ENCODE measurements at regions not wholly inside any gene's neighbourhood (a gene's known extent, or its start where the extent isn't known, plus 50 kb on each side); places are given as distances from the start of the nearest gene placed in this dataset.

GRCh38 chr15:70505936-70506912 lies 257.1 kb downstream of the UACA start:
- no peak for DNase-seq

DNA sequence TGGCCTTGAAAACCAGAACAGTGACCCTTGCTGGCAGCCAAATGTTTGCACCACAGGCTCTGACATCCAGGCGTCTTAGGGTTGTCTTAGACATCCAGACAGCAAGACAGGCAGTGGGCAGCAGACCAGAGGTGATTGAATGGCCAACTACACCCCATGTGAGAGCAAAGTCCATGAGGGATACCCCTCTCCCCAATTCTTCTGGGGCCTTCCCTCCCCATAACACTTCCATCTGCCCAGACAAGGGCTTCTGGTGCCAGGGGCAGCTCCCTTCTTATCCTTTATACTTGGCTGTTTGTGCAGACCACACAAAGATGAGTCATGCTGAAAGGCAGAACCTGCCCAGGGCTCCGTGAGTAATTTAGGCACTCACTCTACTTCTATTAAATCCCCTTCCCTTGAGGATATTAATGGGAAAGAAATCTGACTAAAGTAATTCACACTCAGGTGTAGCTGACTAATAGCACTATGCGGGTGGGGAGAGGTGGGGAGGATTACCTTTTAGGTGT lies 257.9 kb downstream of the UACA start:
- DNase-seq = peak in 1 of 3 donors; percentile 51

DNA sequence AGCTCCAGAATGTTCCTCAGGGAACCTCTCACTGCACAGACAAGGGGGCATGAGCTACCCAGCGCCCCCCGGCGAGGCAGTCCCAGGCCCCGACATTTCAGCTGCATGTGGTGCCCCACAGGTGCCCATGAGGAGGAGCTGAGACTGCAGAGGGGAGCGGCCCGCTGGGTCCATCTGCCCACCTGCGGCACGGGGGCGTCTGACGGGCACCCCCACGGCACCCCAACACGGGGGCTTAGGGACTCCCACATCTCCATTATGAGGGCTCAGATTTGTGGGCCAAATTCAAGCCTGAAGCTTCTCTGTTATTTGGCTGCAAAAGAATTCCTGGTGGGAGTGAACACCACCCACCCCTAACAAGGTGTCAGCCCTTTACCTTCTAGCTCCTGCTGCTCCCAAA lies 258.4 kb downstream of the UACA start:
- DNase-seq = no peak

DNA sequence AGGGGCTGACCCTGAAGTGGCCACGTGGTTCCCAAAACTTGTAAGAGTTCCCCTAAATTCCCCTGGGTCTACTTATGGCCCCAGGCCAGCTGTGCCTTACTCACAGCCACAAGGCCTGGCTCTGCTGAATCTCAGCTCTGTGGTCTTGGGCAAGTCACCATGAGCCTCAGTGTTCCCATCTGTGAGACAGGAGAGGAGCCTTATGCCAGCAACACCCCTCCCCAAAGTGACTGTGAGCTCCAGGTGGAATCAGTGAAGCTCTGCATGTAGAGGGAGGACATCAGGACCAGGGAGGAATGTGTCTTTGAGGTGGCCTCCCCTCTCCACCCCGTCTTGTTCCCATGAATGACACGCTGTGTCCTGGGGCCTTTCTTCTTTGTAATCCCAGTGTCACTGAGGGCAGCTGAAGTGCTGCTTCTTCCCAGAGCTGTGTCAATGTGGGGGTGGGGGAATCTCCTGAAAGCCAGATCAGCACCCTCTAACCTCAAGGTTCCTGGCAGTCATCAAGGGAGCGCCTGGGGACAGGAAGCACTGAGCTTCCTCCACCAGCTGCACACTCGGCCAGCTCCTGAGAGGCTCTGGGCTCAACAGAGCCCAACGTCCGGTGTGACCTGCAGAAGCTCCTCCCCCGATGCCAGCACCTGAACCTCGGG lies 258.9 kb downstream of the UACA start:
- DNase-seq = peak in 2 of 3 donors; percentile 55 to 60

DNA sequence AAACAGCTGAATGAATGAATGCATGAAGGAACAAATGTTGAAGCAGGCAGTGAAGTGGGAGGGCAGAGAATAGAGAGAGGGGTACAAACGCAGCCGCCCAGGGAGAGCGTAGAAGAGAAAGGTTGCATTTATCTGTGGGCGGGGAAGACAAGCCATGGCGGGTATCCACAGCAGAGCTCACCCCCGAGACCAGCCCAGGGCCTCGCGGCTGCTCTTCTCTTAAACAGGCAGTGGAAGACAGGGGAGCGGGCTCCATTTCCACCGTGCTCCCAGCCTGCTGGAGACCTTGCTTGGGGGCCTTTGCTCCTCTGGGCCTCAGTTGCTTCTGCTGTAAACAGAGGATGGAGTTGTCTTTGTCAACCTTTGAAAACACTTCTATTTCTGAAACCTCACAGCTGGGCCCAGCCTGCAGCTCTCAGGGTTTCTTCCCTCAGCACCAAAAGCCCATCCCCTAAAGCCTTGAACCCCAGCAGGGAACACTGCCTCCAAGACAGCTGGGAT lies 259.5 kb downstream of the UACA start:
- no peak for DNase-seq

- DNase-seq = no peak
These were observed 260.1 kb downstream of the UACA start for GRCh38 chr15:70503073-70503745.

DNA sequence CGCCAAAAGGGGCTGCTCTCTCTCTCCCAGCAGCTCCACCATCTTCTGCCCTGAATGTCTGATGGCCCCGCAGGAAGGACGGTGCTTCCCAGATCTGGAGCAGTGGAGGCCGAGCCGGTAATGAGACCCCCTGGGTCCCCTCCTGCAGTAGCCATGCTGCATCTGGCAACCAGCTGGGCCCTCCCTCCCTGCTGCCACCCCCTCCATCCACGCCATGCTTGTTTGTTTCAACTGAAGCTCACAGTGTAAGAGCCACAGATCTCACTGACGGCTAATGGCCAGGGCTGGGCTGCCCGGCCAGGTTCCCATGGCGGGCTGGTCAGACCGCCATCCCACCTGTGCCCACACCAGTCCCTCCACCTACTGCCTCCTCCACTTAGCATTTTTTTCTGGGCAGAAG lies 260.8 kb downstream of the UACA start:
- no peak for DNase-seq

DNA sequence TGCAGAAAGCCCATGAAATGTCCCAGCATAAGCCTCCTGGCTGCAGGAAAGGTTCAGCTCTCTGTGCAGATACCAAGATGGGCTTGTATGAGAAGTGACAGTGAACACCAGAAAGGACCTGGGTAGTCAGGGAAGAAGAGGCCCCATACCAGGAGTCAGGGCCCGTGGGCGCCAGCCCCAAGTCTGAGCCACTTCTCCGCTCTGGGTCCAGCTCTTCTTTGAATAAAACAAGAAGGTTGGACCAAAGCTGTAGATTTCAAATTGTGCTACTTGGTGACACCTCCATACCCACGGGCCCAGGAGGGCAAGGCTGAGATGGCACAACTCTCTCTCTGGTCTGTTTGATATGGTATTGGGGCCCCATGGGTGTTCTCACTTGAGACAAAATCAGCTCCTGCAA lies 261.5 kb downstream of the UACA start:
- no peak for DNase-seq

DNA sequence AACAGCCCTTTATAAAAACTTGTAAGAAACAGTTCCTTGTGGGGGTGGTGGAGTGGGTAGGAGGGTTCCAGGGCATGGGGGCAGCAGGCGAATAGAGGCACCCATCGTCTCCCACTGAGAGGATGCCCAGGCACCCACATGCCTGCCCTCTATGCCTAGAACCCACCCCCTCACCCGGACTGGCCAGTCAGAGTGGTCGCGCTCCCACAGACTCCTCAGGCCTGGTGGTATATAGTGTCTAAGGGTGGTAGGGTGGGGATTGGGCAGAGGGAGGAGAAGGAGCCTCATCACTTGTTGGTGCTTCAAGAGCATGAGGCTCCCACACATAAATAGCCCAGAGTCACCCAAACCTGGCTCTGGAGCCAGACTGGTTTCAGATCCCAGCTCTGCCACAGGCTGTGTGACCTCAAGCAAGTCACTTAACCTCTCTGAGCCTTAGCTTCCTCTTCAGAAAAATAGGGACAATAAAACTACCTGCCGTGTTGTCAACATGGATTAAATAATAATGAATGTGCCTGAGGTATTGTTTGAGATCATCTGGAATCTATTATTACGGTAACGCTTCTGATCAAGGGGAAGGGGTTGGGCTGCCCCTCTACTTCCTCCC lies 262.1 kb downstream of the UACA start:
- DNase-seq = no peak

DNA sequence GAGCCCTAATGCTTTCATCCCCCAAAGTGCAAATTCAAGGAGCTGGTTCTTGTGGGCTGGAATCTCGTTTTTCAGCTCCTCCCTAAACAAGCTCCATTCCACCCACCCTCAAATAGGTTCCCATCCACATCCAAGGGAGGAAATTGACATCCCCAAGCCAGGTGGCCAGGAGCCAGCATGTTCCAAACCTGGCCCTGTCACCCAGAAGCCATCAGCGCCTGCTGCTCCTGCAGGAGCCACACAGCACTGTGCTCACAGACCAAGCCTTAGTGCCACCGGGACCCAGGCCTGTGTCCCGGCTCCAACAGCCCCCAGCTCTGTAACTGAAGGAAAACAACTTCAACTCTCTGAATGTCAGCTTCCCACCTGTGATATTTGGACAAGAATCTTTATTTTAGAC lies 263.6 kb downstream of the UACA start:
- no peak for DNase-seq

- no peak for DNase-seq
These were observed 265.2 kb downstream of the UACA start for GRCh38 chr15:70498096-70498626.

- no peak for DNase-seq
These were observed 265.7 kb downstream of the UACA start for GRCh38 chr15:70497661-70498060.

GRCh38 chr15:70495991-70496599 lies 267.3 kb downstream of the UACA start:
- DNase-seq = no peak

DNA sequence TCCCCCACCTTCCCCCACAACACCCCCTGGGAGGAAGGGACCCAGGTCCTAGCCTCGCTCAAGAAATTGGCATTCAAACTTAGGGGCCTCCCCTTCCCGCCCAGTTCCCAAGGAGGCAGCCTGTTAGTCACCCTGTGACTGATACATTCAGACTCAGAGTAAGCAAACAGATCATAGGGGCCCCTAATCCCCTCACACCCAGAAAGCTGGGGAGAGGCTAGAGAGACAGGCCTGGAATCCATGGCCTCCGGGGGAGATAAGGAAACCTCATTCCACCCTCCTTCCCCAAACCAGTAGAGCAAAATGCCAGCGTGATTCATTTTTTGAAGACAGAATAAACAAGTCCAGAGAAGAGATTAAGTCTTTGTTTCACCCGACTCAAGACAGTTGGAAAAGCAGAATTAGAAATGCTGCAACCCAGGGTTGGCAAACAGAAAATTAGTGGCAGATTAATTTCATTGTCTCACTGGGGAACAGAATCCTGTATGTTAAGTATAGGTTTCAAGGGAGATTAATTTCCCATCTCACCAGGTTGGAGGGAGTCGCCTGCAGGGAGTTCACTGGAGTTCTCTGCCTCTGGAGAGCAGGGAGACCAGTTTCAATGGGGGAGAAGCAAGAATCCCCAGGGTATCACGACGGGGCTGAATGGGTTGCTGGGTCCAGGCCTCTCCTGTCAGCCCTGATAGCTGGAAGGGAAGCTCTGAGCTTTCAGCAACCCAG lies 268.3 kb downstream of the UACA start:
- peak in 1 of 3 donors; percentile 87 for DNase-seq

GRCh38 chr15:70494517-70494851 lies 268.9 kb downstream of the UACA start:
- no peak for DNase-seq

- no peak for DNase-seq
These were observed 269.4 kb downstream of the UACA start for GRCh38 chr15:70493787-70494516.

DNA sequence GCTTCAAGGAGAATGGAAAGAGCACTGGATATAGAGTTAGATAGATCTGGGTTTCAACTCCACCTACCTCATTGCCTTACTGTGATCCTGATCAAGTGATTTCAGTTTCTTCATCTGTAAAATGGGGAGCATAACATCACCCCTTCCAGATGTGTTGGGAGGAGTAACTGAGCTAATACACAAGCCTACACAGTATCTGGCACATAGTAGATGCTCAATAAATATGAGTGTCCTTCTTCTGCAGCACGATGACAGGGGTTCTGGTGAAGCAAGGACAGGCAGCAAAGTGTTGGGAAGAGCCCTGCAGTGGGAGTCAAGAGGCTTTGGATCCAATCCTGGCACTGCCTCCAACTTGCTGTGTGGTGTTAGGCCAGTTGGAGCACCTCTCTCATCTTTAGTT lies 270.0 kb downstream of the UACA start:
- DNase-seq = no peak

GRCh38 chr15:70492240-70493177 lies 270.8 kb downstream of the UACA start:
- peak in 1 of 3 donors; percentile 71 for DNase-seq

GRCh38 chr15:70491641-70492040 lies 271.7 kb downstream of the UACA start:
- DNase-seq = no peak

All from muscle of back (tissue), 3 donors.